Common myeloid progenitor, CD34-positive (primary cell): ENCODE measurements at regions not wholly inside any gene's neighbourhood (a gene's known extent, or its start where the extent isn't known, plus 50 kb on each side); places are given as distances from the start of the nearest gene placed in this dataset.

ENCODE experiments used
- CTCF ChIA-PET: fragments of 350-600 bp; sonication (Branson Sonifier 250); formaldehyde crosslinking; loops from one replicate; lab custom pipeline; 2021; ENCODE audit warnings: antibody characterized with exemption; lab: Charles Lee
- POLR2A ChIA-PET: fragments of 350-600 bp; sonication (Branson Sonifier 250); formaldehyde crosslinking; loops from one replicate; lab custom pipeline; 2021; ENCODE audit warnings: antibody characterized with exemption; lab: Charles Lee
- DNase-seq, 3 donors: peaks; one replicate each; pipeline versions ENCODE4 v3.0.0 to v3.0.0-alpha.2; 2013
- H3K27ac ChIP-seq, 2 experiments: 1 replicate in 1 of 2; 2 replicates in 1 of 2; pipeline ENCODE4 v1.7.0; 2013; ENCODE audit warnings: inconsistent platforms in 2 of 2, low read length in 2 of 2, mild to moderate bottlenecking in 2 of 2, low read depth in 1 of 2, moderate library complexity in 1 of 2; ENCODE audit not compliant: severe bottlenecking in 2 of 2, insufficient read depth in 1 of 2, poor library complexity in 1 of 2
- H3K27me3 ChIP-seq, 5 experiments: replicated peaks in 2 of 5; 1 replicate in 3 of 5; 2 replicates in 2 of 5; pipeline versions ENCODE4 v1.6.1 to v1.7.0; 2013; ENCODE audit warnings: low read length in 4 of 5, mild to moderate bottlenecking in 2 of 5, moderate library complexity in 2 of 5, inconsistent platforms in 1 of 5; ENCODE audit not compliant: insufficient read depth in 5 of 5, control insufficient read depth in 4 of 5
- H3K36me3 ChIP-seq, 4 experiments: 1 replicate in 2 of 4; 2 replicates in 2 of 4; pipeline versions ENCODE4 v1.6.1 to v1.7.0; 2013; ENCODE audit warnings: low read length in 3 of 4, control low read depth in 1 of 4, mild to moderate bottlenecking in 1 of 4; ENCODE audit not compliant: control insufficient read depth in 4 of 4, insufficient read depth in 4 of 4
- H3K4me1 ChIP-seq, 4 experiments: 1 replicate in 3 of 4; 2 replicates in 1 of 4; pipeline versions ENCODE4 v1.6.1 to v1.7.1; 2013; ENCODE audit warnings: low read length in 3 of 4, mild to moderate bottlenecking in 3 of 4, control low read depth in 1 of 4, inconsistent platforms in 1 of 4, moderate library complexity in 1 of 4; ENCODE audit not compliant: control insufficient read depth in 4 of 4, insufficient read depth in 4 of 4; ENCODE audit errors: control extremely low read depth in 1 of 4
- H3K4me3 ChIP-seq, 7 experiments: 1 replicate in 4 of 7; 2 replicates in 3 of 7; pipeline versions ENCODE4 v1.5.1 to v1.7.0; 2013; ENCODE audit warnings: mild to moderate bottlenecking in 7 of 7, low read length in 6 of 7, moderate library complexity in 6 of 7, inconsistent platforms in 2 of 7, low read depth in 2 of 7, control low read depth in 1 of 7; ENCODE audit not compliant: insufficient read depth in 4 of 7, control insufficient read depth in 1 of 7; ENCODE audit errors: extremely low read depth in 1 of 7
- H3K9me3 ChIP-seq, 5 experiments: 1 replicate in 4 of 5; 2 replicates in 1 of 5; pipeline versions ENCODE4 v1.6.1 to v1.7.1; 2013; ENCODE audit warnings: low read length in 4 of 5, mild to moderate bottlenecking in 2 of 5, inconsistent platforms in 1 of 5, low read depth in 1 of 5, moderate library complexity in 1 of 5; ENCODE audit not compliant: control insufficient read depth in 4 of 5, insufficient read depth in 2 of 5; ENCODE audit errors: control extremely low read depth in 1 of 5
- WGBS: methylation state at CpG from one replicate; pipeline ENCODE4 v1.1.5; 2013; ENCODE audit not compliant: insufficient coverage; 5-methylcytosine and 5-hydroxymethylcytosine counted together

DNA sequence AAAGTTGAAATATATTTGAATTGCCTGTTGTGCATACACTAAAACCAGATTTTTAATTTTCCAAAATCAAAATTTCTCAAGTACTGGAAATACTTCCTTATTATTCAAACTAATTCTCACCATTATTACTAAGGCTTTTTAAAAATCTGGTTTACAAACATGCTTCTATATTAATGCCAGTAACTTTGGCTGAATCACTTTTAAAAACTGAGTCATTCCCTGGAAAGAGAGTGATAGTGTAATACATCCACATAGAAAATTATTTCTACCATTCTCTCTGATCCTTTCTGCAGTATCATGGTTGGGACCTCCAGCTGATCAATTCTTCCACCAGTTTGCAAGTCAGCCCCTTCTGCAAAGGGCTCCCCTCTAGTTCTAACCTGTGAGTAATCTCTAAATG lies 165.3 kb upstream of the FAM241A start:
- POLR2A ChIA-PET, result no interaction called here

DNA sequence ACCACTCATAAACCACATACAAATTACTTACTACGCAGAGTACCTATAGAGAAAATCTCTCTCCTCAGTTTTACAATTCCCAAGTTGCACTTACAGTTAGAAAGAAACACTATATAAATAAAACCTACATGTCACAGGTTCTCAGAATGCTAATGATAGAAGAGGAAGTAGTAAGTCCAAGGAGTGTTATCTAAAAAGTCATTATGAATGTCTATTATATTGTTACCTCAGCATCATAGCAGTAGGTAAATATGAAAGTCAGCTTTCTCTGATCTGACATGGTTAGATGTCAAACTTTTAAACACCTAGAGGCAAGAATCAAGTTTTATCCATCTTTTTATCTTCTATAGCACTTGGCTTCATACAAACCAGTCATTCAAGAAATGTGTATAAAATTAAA lies 163.2 kb upstream of the FAM241A start:
- ChIA-PET POLR2A (no interaction called here), CTCF (no interaction called here)
- H3K9me3 ChIP-seq, result no peaks in the 10 kb centered on the region
- H3K36me3 ChIP-seq, result no peaks in the 10 kb centered on the region
- H3K4me3 ChIP-seq, result no peak overlapping the region
- DNase-seq, result peak in 1 of 3 donors; percentile 23
- WGBS, result no CpG with 5 or more reads among the region's 1 CpG
- no peaks in the 10 kb centered on the region for H3K27me3 ChIP-seq
- H3K27ac ChIP-seq, result no peak overlapping the region
- H3K4me1 ChIP-seq, result peaks cover 5 to 28% (median 9%) of the 10 kb centered on the region in 4 experiments

More for the DNA sequence above, 165.3 kb upstream of the FAM241A start:
- DNase-seq, result no peak
- no peak overlapping the region for H3K4me3 ChIP-seq
- no peak overlapping the region for H3K27ac ChIP-seq
- peaks cover 0 to 8% (median 2%) of the 10 kb centered on the region in 4 experiments for H3K4me1 ChIP-seq
- no peaks in the 10 kb centered on the region for H3K36me3 ChIP-seq
- CTCF ChIA-PET, result interaction anchor here (1.0 kb wide), 1 partner anchor 18 kb away, joined by 3 read pairs; no protein-coding TSS in a partner anchor
- H3K27me3 ChIP-seq, result no peaks in the 10 kb centered on the region
- peaks cover 0 to 3% (median 0%) of the 10 kb centered on the region in 5 experiments for H3K9me3 ChIP-seq

DNA sequence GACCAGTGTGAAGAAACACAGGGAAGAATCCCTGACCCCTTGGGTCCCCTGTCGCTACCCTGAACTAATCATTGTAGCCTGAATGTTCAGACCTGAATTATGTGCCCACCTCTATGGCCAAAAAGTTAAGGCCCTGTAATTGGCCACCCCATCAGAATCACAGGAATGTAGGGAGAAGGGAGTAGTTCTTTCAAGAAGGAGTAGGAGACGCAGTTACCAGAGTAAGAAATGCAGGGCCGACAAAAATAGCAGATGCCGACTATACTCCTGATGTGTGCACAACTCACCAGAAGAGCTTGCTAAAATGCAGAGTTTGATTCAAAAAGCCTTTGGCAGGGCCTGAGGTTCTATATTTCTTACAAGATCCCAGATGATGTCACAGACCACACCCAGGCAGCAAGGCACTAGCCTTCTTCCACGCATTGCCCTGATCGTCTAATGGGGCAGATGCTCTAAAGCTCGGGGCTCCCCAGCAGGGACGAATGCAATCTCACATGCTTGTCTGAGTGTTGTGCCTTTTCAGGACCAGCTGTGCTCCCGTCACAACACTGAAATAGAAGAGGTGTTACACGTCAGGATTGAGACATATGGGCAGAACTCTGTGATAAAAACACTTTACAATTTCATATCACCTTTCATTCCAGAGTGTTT lies 161.0 kb upstream of the FAM241A start:
- ChIA-PET CTCF (interaction anchor here (1.4 kb wide), 1 partner anchor 10 kb away, joined by 4 read pairs; no protein-coding TSS in a partner anchor), POLR2A (no interaction called here)
- no peaks in the 10 kb centered on the region for H3K27me3 ChIP-seq
- H3K9me3 ChIP-seq, result no peaks in the 10 kb centered on the region
- no peak for DNase-seq
- no peak overlapping the region for H3K27ac ChIP-seq
- H3K4me3 ChIP-seq, result no peak overlapping the region
- 95% methylated on average over 8 of the region's 10 CpGs for WGBS
- H3K4me1 ChIP-seq, result peaks cover 5 to 29% (median 9%) of the 10 kb centered on the region in 4 experiments
- no peaks in the 10 kb centered on the region for H3K36me3 ChIP-seq

DNA sequence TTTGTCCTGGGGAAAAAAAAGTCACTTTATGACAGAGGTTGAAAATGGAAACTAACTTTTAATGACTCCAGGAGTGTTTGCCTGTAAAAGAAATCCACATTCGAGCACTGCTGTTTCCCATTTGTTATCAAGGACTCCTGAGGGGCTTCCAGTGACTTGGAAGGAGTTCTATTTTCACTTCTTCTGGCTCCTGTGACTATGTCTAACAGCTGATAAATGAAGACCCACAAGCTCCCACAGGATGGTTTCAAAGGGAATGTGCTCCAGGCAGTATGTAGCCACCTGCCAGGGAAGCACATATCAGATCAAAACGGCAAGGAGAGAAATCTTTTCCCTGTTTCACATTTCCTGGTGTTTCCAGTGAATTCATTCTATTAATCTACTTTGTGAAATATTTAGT lies 159.8 kb upstream of the FAM241A start:
- H3K4me3 ChIP-seq, result peak overlapping the region in 2 of 7 experiments; percentile 33 to 37
- H3K4me1 ChIP-seq, result peaks cover 5 to 29% (median 9%) of the 10 kb centered on the region in 4 experiments
- no peaks in the 10 kb centered on the region for H3K27me3 ChIP-seq
- ChIA-PET POLR2A (no interaction called here), CTCF (interaction anchor here (2.7 kb wide), 1 partner anchor 24 kb away, joined by 7 read pairs; no protein-coding TSS in a partner anchor)
- WGBS, result 40% methylated on average over 1 of the region's 2 CpGs
- H3K9me3 ChIP-seq, result no peaks in the 10 kb centered on the region
- no peaks in the 10 kb centered on the region for H3K36me3 ChIP-seq
- peak in 2 of 3 donors; percentile 3 to 8 for DNase-seq
- H3K27ac ChIP-seq, result no peak overlapping the region

DNA sequence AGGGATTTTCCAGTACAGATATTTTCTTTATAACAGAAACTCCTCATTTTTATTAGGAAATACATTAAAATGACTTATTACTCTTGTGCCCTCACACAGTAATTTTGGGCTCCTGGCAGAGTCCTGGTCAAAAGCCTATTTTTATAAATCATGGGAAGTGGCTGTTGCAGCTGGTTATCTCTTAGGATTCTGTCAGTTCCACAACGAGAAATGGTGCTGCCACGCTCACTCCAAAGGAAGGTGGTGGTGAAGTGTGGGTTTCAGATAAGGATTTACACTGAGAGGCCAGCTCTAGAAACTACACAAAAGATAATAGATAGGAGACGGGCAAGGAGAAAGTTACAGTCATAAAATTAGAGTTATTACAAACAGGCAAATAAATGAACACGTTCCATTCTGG lies 159.2 kb upstream of the FAM241A start:
- Histone ChIP-seq H3K27me3 (no peaks in the 10 kb centered on the region), H3K27ac (no peak overlapping the region), H3K4me1 (peaks cover 6 to 29% (median 9%) of the 10 kb centered on the region in 4 experiments), H3K4me3 (peak overlapping the region in 3 of 7 experiments; percentile 20 to 39 (median 37)), H3K36me3 (no peaks in the 10 kb centered on the region), H3K9me3 (no peaks in the 10 kb centered on the region)
- DNase-seq, result peak; percentile 61 to 79 (median 62)
- POLR2A ChIA-PET, result interaction anchor here (0.7 kb wide), 1 partner anchor 55 kb away, joined by 3 read pairs; no protein-coding TSS in a partner anchor
- CTCF ChIA-PET, result interaction anchor here (1.0 to 2.7 kb wide), 2 partner anchors 25 to 43 kb away, joined by 3 to 7 read pairs; no protein-coding TSS in a partner anchor
- 0% methylated on average over 2 of the region's 4 CpGs for WGBS

DNA sequence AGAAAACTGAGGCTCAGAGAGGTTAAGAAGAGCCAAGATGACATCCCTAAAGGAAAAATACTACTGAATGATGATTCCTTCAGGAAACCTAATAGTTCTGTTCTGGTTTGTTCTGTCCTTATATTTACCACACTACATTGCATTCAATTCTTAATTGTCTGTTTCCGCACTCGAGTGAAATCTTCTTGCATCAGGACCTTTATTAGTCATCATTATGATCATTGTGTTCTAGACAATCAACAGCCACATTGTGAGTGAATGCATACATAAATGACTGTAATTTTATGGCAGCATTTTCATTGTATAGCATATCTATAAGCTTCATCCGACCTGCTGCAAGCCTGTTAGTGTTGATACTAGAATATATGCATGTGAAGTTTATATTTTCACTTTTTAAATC lies 156.7 kb upstream of the FAM241A start:
- no peaks in the 10 kb centered on the region for H3K36me3 ChIP-seq
- H3K4me3 ChIP-seq, result no peak overlapping the region
- POLR2A ChIA-PET, result no interaction called here
- H3K27me3 ChIP-seq, result no peaks in the 10 kb centered on the region
- H3K4me1 ChIP-seq, result peaks cover 6 to 26% (median 9%) of the 10 kb centered on the region in 4 experiments
- no peaks in the 10 kb centered on the region for H3K9me3 ChIP-seq
- H3K27ac ChIP-seq, result no peak overlapping the region
- CTCF ChIA-PET, result interaction anchor here (1.5 kb wide), 1 partner anchor 30 kb away, joined by 3 read pairs; no protein-coding TSS in a partner anchor
- no CpG with 5 or more reads among the region's 3 CpGs for WGBS
- DNase-seq, result no peak

DNA sequence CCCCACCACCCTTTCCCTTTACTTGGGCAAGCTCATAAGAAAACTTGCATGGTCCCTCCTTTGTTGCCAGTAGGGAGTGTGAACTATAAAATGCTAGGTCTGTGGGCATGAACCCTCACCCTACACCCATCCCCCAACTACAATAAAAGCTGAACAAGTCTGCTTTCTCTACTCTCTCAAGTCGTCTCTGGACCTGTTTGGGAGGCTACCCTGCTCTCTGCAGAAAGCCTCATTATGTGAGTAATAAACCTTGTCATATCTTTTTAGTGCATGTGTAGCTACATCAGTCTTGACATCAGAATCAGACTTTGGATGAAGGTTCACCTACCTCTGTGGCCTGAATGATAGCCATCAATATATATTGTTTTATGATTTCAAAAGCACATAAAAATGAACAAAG lies 155.4 kb upstream of the FAM241A start:
- no peaks in the 10 kb centered on the region for H3K36me3 ChIP-seq
- CTCF ChIA-PET, result interaction anchor here (1.5 kb wide), 1 partner anchor 31 kb away, joined by 3 read pairs; no protein-coding TSS in a partner anchor
- H3K27ac ChIP-seq, result no peak overlapping the region
- no peak overlapping the region for H3K4me3 ChIP-seq
- peaks cover 2 to 21% (median 9%) of the 10 kb centered on the region in 4 experiments for H3K4me1 ChIP-seq
- no peak for DNase-seq
- 100% methylated on average over 1 of the region's 1 CpG for WGBS
- H3K9me3 ChIP-seq, result no peaks in the 10 kb centered on the region
- H3K27me3 ChIP-seq, result no peaks in the 10 kb centered on the region
- POLR2A ChIA-PET, result no interaction called here
